K562 (cell line): ENCODE measurements at regions not wholly inside any gene's neighbourhood (a gene's known extent, or its start where the extent isn't known, plus 50 kb on each side); places are given as distances from the start of the nearest gene placed in this dataset.

Source experiments
- ATAC-seq: fragments of 200-7000 bp; cut with Tn5 transposase; 3 replicates; pipeline ENCODE4 v1.9.1; 2020; ENCODE audit warnings: moderate library complexity
- BruUV-seq: library from RNA; stranded (reverse); fragments of 400-500 nt; replicated peaks from 2 replicates; lab custom pipeline; 2021; lab: Mats Ljungman, UMichigan
- CTCF ChIA-PET: fragments of 300-600 bp; formaldehyde crosslinking; extraction: SDS; loops from one replicate; lab custom pipeline; 2021; ENCODE audit warnings: low intra/inter-chr PET ratio; lab: Yijun Ruan, JAX
- POLR2A ChIA-PET: fragments of 300-600, 350-650 bp; sonication (Branson Sonifier 250); formaldehyde crosslinking; extraction: SDS; loops from one replicate; lab custom pipeline; 2021; ENCODE audit warnings: antibody characterized with exemption, inconsistent platforms; lab: Yijun Ruan, JAX
- DNase-seq, 4 experiments: peaks; one replicate each; pipeline versions ENCODE4 v3.0.0 to v3.0.0-alpha.2; 2011 to 2018; ENCODE audit warnings: low spot score in 3 of 4, mixed read lengths in 3 of 4; ENCODE audit errors: extremely low read depth in 1 of 4
- FAIRE-seq: peaks from 2 replicates; lab custom pipeline; 2011; peaks lifted over from hg19 to GRCh38; lab: Jason Lieb, UNC
- H2AFZ ChIP-seq: 2 replicates; pipeline ENCODE4 v1.6.0; 2011; ENCODE audit warnings: low read depth, low read length, control low read depth, inconsistent platforms
- H3K27ac ChIP-seq: fragments of 200-600 bp; 3 replicates; pipeline ENCODE4 v1.8.0; 2011; ENCODE audit warnings: low read depth, mild to moderate bottlenecking, control low read depth, inconsistent platforms, low read length, moderate library complexity, mixed read lengths; ENCODE audit errors: extremely low read depth
- H3K27me3 ChIP-seq, 2 experiments: fragments of 300-600 bp in 1 of 2; 2 replicates in 1 of 2; 3 replicates in 1 of 2; pipeline versions ENCODE4 v1.6.0 to v1.8.0; 2011; ENCODE audit warnings: inconsistent platforms in 2 of 2, low read length in 2 of 2, mild to moderate bottlenecking in 1 of 2, mixed read lengths in 1 of 2, moderate library complexity in 1 of 2; ENCODE audit not compliant: control insufficient read depth in 2 of 2, insufficient read depth in 2 of 2
- H3K36me3 ChIP-seq: fragments of 300-600 bp; 3 replicates; pipeline ENCODE4 v1.8.0; 2011; ENCODE audit warnings: mild to moderate bottlenecking, low read length, inconsistent platforms; ENCODE audit not compliant: control insufficient read depth, insufficient read depth
- H3K4me1 ChIP-seq, 2 experiments: fragments of 200-600 bp in 1 of 2; replicated peaks in 1 of 2; 2 replicates in 1 of 2; 3 replicates in 1 of 2; pipeline versions ENCODE4 v1.5.1 to v1.8.0; 2011; ENCODE audit warnings: inconsistent platforms in 2 of 2, low read length in 2 of 2, mild to moderate bottlenecking in 1 of 2, mixed read lengths in 1 of 2, moderate library complexity in 1 of 2; ENCODE audit not compliant: control insufficient read depth in 2 of 2, insufficient read depth in 2 of 2
- H3K4me2 ChIP-seq: 2 replicates; pipeline ENCODE4 v1.6.1; 2011; ENCODE audit warnings: low read length, control low read depth, inconsistent platforms, mixed read lengths; ENCODE audit not compliant: insufficient read depth
- H3K4me3 ChIP-seq: fragments of 200-600 bp; sonication (generic), shearing (Covaris generic); 2 replicates; pipeline ENCODE4 v1.5.1; 2016; ENCODE audit warnings: control low read depth, inconsistent platforms
- H3K79me2 ChIP-seq: fragments of 200-600 bp; 3 replicates; pipeline ENCODE4 v1.8.0; 2011; ENCODE audit warnings: low read length, inconsistent platforms; ENCODE audit not compliant: control insufficient read depth, insufficient read depth
- H3K9ac ChIP-seq, 2 experiments: 2 replicates each; pipeline versions ENCODE4 v1.6.0 to v1.6.1; 2011; ENCODE audit warnings: low read depth in 2 of 2, low read length in 2 of 2, control low read depth in 1 of 2, inconsistent platforms in 1 of 2, mild to moderate bottlenecking in 1 of 2, mixed read lengths in 1 of 2; ENCODE audit not compliant: insufficient read depth in 1 of 2
- H3K9me1 ChIP-seq: one replicate; pipeline ENCODE4 v1.6.0; 2011; ENCODE audit warnings: inconsistent platforms, mild to moderate bottlenecking, low read length, moderate library complexity; ENCODE audit not compliant: control insufficient read depth, insufficient read depth
- H3K9me3 ChIP-seq: replicated peaks from 2 replicates; pipeline ENCODE4 v1.5.1; 2011; ENCODE audit warnings: low read depth, low read length, inconsistent platforms; ENCODE audit not compliant: control insufficient read depth, insufficient read depth
- H4K20me1 ChIP-seq: replicated peaks from 2 replicates; pipeline ENCODE4 v1.6.1; 2011; ENCODE audit warnings: low read length, inconsistent platforms, mixed read lengths; ENCODE audit not compliant: control insufficient read depth, insufficient read depth
- FOXA1 ChIP-seq: fragments of 450-650 bp; IDR thresholded peaks from 2 replicates; pipeline ENCODE4 v1.6.1; 2016; ENCODE audit warnings: mild to moderate bottlenecking, borderline replicate concordance
- FOXK1 ChIP-seq: sonication (generic); formaldehyde crosslinking; IDR thresholded peaks from 2 replicates; pipeline ENCODE4 v1.8.0; 2022; ENCODE audit warnings: missing genetic modification reagents, mild to moderate bottlenecking, borderline replicate concordance
- MLX ChIP-seq, 2 experiments: fragments of 450-650 bp in 1 of 2; sonication (generic) in 1 of 2; formaldehyde crosslinking; conservative IDR thresholded peaks; 2 replicates each; pipeline versions ENCODE4 v1.4.0 to v1.8.1; 2020 to 2022; ENCODE audit warnings: mild to moderate bottlenecking in 1 of 2, missing genetic modification reagents in 1 of 2
- RBM25 ChIP-seq: fragments of 200-400 bp; formaldehyde crosslinking; IDR thresholded peaks from 2 replicates; pipeline ENCODE4 v1.6.1; 2018; ENCODE audit warnings: low read length, low read depth, moderate library complexity; ENCODE audit not compliant: severe bottlenecking
- STAT5A ChIP-seq: IDR thresholded peaks from 2 replicates; pipeline ENCODE4 v1.6.1; 2012; ENCODE audit warnings: low read length, inconsistent platforms, borderline replicate concordance
- ZNF184 ChIP-seq: sonication (generic); formaldehyde crosslinking; IDR thresholded peaks from 2 replicates; pipeline ENCODE4 v1.5.0; 2020; ENCODE audit warnings: missing genetic modification reagents
- ZNF280A ChIP-seq: fragments of 450-650 bp; IDR thresholded peaks from 2 replicates; pipeline ENCODE4 v1.6.1; 2018; ENCODE audit warnings: mild to moderate bottlenecking, low read depth; ENCODE audit not compliant: partially characterized antibody
- ZNF384 ChIP-seq: IDR thresholded peaks from 2 replicates; pipeline ENCODE4 v1.6.1; 2012; ENCODE audit warnings: low read depth, low read length, improper control_type of control experiment
- WGBS: fragments of 100-300 bp; shearing (Covaris generic); methylation state at CpG from one replicate; pipeline ENCODE4 v1.1.6; 2016; ENCODE audit warnings: low coverage, mixed read lengths; ENCODE audit not compliant: insufficient coverage; ENCODE audit errors: missing lambda C conversion rate; 5-methylcytosine and 5-hydroxymethylcytosine counted together
- in situ Hi-C: fragments of 300-500 bp; cut with MboI; formaldehyde crosslinking; loops from 4 replicates; pipeline ENCODE4 v1.15.0; 2018; ENCODE audit warnings: inconsistent platforms, mixed read lengths
- intact Hi-C: fragments of 100-400 bp; cut with micrococcal nuclease; formaldehyde crosslinking; loops from 2 replicates; pipeline ENCODE4 v1.14.2; 2022

DNA sequence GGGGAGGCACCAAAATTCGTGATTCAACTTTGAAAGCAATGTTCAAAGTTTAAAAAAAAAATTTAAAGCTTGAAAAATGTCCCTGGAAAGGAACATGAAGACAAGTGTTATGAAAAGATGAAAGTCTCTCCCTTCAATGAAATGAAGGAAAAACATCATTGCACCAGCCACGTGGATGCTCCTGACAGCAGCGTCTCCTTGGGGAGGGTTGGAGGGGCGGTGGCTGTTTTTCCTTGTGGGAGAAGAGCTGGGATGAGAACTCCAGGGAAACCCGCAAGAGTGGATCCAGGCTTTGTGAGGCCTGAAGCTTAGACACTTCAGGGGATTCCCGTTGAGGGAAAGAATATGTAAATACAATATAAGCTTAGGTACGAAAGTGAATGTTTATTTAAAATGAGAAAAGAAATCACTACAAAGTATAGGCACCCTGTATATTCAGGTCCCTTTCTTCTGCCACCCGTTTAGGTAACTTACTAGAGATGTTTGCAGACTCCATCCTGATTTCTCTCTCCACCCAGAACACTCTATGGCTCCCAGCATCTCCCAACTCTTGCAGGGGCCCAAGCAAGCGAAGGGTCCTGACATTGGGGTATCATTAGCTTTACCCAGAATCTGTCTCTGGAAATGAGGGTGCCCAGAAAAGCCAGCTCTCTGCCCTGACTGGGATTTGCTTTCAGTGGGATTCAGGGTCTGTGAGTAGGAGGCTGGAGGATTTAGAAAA, 63.1 kb upstream of the BAIAP2L1 start:
- no peaks in the 10 kb centered on the region for H4K20me1 ChIP-seq
- H2AFZ ChIP-seq = no peak overlapping the region
- POLR2A ChIA-PET = no interaction called here
- ATAC-seq = no peak
- H3K9me3 ChIP-seq = no peaks in the 10 kb centered on the region
- no peak overlapping the region for H3K4me3 ChIP-seq
- no peak overlapping the region for H3K4me2 ChIP-seq
- TF ChIP-seq FOXA1 (no peak), RBM25 (peak; percentile 48)
- TF ChIP-seq, all 486 proteins: peak for 1
- CTCF ChIA-PET = no interaction called here
- DNase-seq = no peak
- Histone ChIP-seq H3K9me1 (no peaks in the 10 kb centered on the region), H3K79me2 (no peaks in the 10 kb centered on the region), H3K9ac (no peak overlapping the region), H3K27me3 (peaks cover 11 to 35% of the 10 kb centered on the region in 2 experiments; a peak in 2 of 5 replicates), H3K4me1 (no peaks in the 10 kb centered on the region), H3K36me3 (no peaks in the 10 kb centered on the region), H3K27ac (no peak overlapping the region)
- intact Hi-C loops = no loop called here
- BruUV-seq = no TSS peak
- 2% methylated on average over 9 of the region's 9 CpGs for WGBS
- in situ Hi-C loops = no loop called here
- FAIRE-seq = no peak

DNA sequence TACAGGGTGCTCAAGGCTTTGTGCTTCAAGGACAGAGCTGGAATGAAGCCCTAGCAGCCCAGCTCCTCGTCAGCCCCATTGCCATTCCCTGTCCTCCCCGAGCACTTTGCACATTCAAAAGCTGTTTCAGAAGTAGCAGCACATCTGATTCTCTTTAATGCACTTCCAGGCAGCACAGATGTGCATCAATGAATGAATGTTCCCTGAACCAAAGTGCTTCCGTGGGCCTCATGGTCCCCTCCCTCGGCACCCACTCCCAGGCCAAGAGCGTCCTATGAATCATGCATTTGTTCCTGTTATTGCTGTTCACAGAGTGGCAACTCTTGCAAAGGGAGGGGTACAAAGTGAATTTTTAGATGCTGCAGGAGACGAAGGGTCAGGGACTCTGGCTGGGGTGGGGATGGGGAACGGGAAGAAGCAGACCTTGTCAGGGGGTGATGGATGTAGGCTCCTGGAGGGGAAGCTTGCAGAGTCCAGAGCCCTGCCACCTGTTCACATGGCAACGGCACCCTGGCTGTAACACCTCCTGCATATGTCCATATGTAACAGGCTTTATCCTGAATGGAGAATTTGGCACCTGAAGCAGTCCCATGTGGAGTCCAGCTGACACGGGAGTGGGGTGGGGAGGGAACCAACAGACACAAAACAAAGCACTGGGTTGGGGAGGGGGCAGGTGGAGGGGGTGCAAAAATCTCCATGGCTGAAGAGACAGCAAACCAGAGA, 62.2 kb upstream of the BAIAP2L1 start:
- DNase-seq = no peak
- Histone ChIP-seq H3K4me1 (peaks cover 0 to 6% of the 10 kb centered on the region in 2 experiments; a peak in 1 of 5 replicates), H3K27ac (no peak overlapping the region), H3K9ac (no peak overlapping the region), H3K36me3 (no peaks in the 10 kb centered on the region), H3K79me2 (no peaks in the 10 kb centered on the region), H3K4me3 (no peak overlapping the region), H4K20me1 (no peaks in the 10 kb centered on the region), H3K27me3 (peaks cover 11 to 41% of the 10 kb centered on the region in 2 experiments; a peak in 2 of 5 replicates), H2AFZ (no peak overlapping the region), H3K4me2 (no peak overlapping the region), H3K9me3 (no peaks in the 10 kb centered on the region)
- no peak for FAIRE-seq
- ChIA-PET POLR2A (no interaction called here), CTCF (no interaction called here)
- BruUV-seq = no TSS peak
- intact Hi-C loops = no loop called here
- no peak for ATAC-seq
- TF ChIP-seq MLX (CRISPR knock-in tag; conservative IDR thresholded peaks at IDR 0.05) = no peak
- TF ChIP-seq FOXK1 (CRISPR knock-in tag) = no peak
- no peak for TF ChIP-seq ZNF280A
- TF ChIP-seq ZNF384 = no peak
- no peak for TF ChIP-seq ZNF184 (CRISPR knock-in tag)
- TF ChIP-seq STAT5A = no peak
- TF ChIP-seq, all 486 proteins: peak for 0
- no peaks in the 10 kb centered on the region for H3K9me1 ChIP-seq
- WGBS = 0% methylated on average over 9 of the region's 9 CpGs
- in situ Hi-C loops = no loop called here
